ENCODE measurements at regions not wholly inside any gene's neighbourhood (a gene's known extent, or its start where the extent isn't known, plus 50 kb on each side); places are given as distances from the start of the nearest gene placed in this dataset.

GRCh38 chr6:146902846-146903245 is 301.4 kb upstream of the STXBP5 start:
- no peak for DNase-seq (ENCODE audit: insufficient read length, low spot score)
- FAIRE-seq, result no peak

- FAIRE-seq (no peak), DNase-seq (ENCODE audit: insufficient read length, low spot score) (no peak)
Measured at GRCh38 chr6:146903451-146903850, 300.8 kb upstream of the STXBP5 start.

- FAIRE-seq (no peak), DNase-seq (ENCODE audit: insufficient read length, low spot score) (no peak)
Measured at GRCh38 chr6:146904596-146904995, 299.6 kb upstream of the STXBP5 start.

GRCh38 chr6:146905181-146905704 is 299.0 kb upstream of the STXBP5 start:
- DNase-seq (ENCODE audit: insufficient read length, low spot score) (no peak), FAIRE-seq (no peak)

GRCh38 chr6:146908786-146909185 is 295.4 kb upstream of the STXBP5 start:
- DNase-seq (ENCODE audit: insufficient read length, low spot score), result no peak
- FAIRE-seq, result no peak

- no peak for FAIRE-seq
- no peak for DNase-seq (ENCODE audit: insufficient read length, low spot score)
Measured at GRCh38 chr6:146909376-146909775, 294.8 kb upstream of the STXBP5 start.

GRCh38 chr6:146909886-146910285 is 294.3 kb upstream of the STXBP5 start:
- no peak for DNase-seq (ENCODE audit: insufficient read length, low spot score)
- no peak for FAIRE-seq

- DNase-seq (ENCODE audit: insufficient read length, low spot score), result no peak
- FAIRE-seq, result no peak
Measured at GRCh38 chr6:146910611-146911010, 293.6 kb upstream of the STXBP5 start.

- no peak for FAIRE-seq
- no peak for DNase-seq (ENCODE audit: insufficient read length, low spot score)
Measured at GRCh38 chr6:146911635-146912215, 292.5 kb upstream of the STXBP5 start.

- FAIRE-seq, result no peak
- DNase-seq (ENCODE audit: insufficient read length, low spot score), result no peak
Measured at GRCh38 chr6:146912730-146913685, 291.2 kb upstream of the STXBP5 start.

GRCh38 chr6:146913842-146914488 is 290.3 kb upstream of the STXBP5 start:
- FAIRE-seq, result no peak
- DNase-seq (ENCODE audit: insufficient read length, low spot score), result no peak

- no peak for FAIRE-seq
- DNase-seq (ENCODE audit: insufficient read length, low spot score), result no peak
Measured at GRCh38 chr6:146914489-146915483, 289.4 kb upstream of the STXBP5 start.

- DNase-seq (ENCODE audit: insufficient read length, low spot score), result no peak
- no peak for FAIRE-seq
Measured at GRCh38 chr6:146915671-146916127, 288.5 kb upstream of the STXBP5 start.

GRCh38 chr6:146916435-146917025 is 287.7 kb upstream of the STXBP5 start:
- FAIRE-seq (no peak), DNase-seq (ENCODE audit: insufficient read length, low spot score) (no peak)

GRCh38 chr6:146917182-146917581 is 287.0 kb upstream of the STXBP5 start:
- no peak for FAIRE-seq

GRCh38 chr6:146917979-146918378 is 286.2 kb upstream of the STXBP5 start:
- no peak for DNase-seq (ENCODE audit: insufficient read length, low spot score)
- FAIRE-seq, result no peak

More at GRCh38 chr6:146917182-146917581, 287.0 kb upstream of the STXBP5 start:
- DNase-seq (ENCODE audit: insufficient read length, low spot score), result no peak

- no peak for DNase-seq (ENCODE audit: insufficient read length, low spot score)
- FAIRE-seq, result no peak
Measured at GRCh38 chr6:146919017-146919416, 285.2 kb upstream of the STXBP5 start.

GRCh38 chr6:146923205-146923833 is 280.9 kb upstream of the STXBP5 start:
- FAIRE-seq, result no peak
- no peak for DNase-seq (ENCODE audit: insufficient read length, low spot score)

- DNase-seq (ENCODE audit: insufficient read length, low spot score) (no peak), FAIRE-seq (no peak)
Measured at GRCh38 chr6:146925846-146926245, 278.4 kb upstream of the STXBP5 start.
